KMS-11 (cell line): ENCODE measurements at regions not wholly inside any gene's neighbourhood (a gene's known extent, or its start where the extent isn't known, plus 50 kb on each side); places are given as distances from the start of the nearest gene placed in this dataset.

Source experiments
- H2AFZ ChIP-seq: fragments of 200-600 bp; sonication (generic); 2 replicates; pipeline ENCODE4 v1.6.1; 2016; ENCODE audit warnings: antibody characterized with exemption, mixed run types, low read depth
- H3K27ac ChIP-seq: fragments of 200-600 bp; sonication (generic); 2 replicates; pipeline ENCODE4 v1.6.1; 2016; ENCODE audit warnings: mild to moderate bottlenecking, mixed run types
- H3K27me3 ChIP-seq: fragments of 200-600 bp; sonication (generic); 2 replicates; pipeline ENCODE4 v1.6.1; 2017; ENCODE audit warnings: mild to moderate bottlenecking, low read depth, mixed run types, moderate library complexity; ENCODE audit not compliant: insufficient read depth
- H3K36me3 ChIP-seq: fragments of 200-600 bp; sonication (generic); 2 replicates; pipeline ENCODE4 v1.6.1; 2017; ENCODE audit warnings: mild to moderate bottlenecking, mixed run types; ENCODE audit not compliant: insufficient read depth
- H3K4me1 ChIP-seq: fragments of 200-600 bp; sonication (generic); 2 replicates; pipeline ENCODE4 v1.6.1; 2016; ENCODE audit warnings: mild to moderate bottlenecking, low read depth, mixed run types; ENCODE audit not compliant: poor library complexity, severe bottlenecking
- H3K4me2 ChIP-seq: fragments of 200-600 bp; sonication (generic); 2 replicates; pipeline ENCODE4 v1.7.0; 2016; ENCODE audit warnings: mild to moderate bottlenecking, mixed run types
- H3K4me3 ChIP-seq: fragments of 200-600 bp; sonication (generic); IDR thresholded peaks from 2 replicates; pipeline ENCODE4 v1.6.1; 2017; ENCODE audit warnings: low read depth, low read length, mixed read lengths; ENCODE audit not compliant: insufficient read depth
- H3K79me2 ChIP-seq: fragments of 200-600 bp; sonication (generic); 2 replicates; pipeline ENCODE4 v1.6.1; 2016; ENCODE audit warnings: low read depth, mixed run types; ENCODE audit not compliant: insufficient read depth
- H3K9ac ChIP-seq: fragments of 200-600 bp; sonication (generic); 2 replicates; pipeline ENCODE4 v1.6.1; 2016; ENCODE audit warnings: mild to moderate bottlenecking, mixed run types
- H4K20me1 ChIP-seq: fragments of 200-600 bp; sonication (generic); 2 replicates; pipeline ENCODE4 v1.6.1; 2016; ENCODE audit warnings: mild to moderate bottlenecking, mixed run types; ENCODE audit not compliant: insufficient read depth
- TF ChIP-seq, protein P1 (sequence below): fragments of 200-600 bp; sonication (generic); conservative IDR thresholded peaks from 2 replicates; pipeline ENCODE4 v1.6.1; 2017; ENCODE audit warnings: low read depth, mild to moderate bottlenecking, antibody characterized with exemption, low read length, moderate library complexity, mixed read lengths

DNA sequence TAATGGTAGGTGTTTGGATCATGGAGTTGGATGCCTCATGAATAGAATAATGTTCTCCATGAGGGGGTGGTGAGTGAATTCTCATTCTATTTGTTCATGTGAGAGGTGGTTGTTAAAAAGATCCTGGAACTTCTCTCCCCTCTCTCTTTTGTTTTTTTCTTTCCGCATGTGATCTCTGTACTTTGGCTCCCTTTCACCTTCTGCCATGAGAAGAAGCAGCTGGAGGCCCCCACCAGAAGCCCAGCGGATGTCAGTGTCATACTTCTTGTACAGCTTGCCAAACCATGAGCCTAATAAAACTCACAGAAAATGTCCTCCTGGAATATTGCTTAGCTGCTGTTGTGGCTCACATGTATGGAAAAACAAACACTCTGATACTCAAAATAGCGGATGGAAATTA, 1212.3 kb upstream of the NCAM2 start:
- no peak overlapping the region for H3K4me2 ChIP-seq
- H3K27ac ChIP-seq = no peak overlapping the region
- H3K4me1 ChIP-seq = no peaks in the 10 kb centered on the region
- H4K20me1 ChIP-seq = no peaks in the 10 kb centered on the region
- TF ChIP-seq, protein P1, sequence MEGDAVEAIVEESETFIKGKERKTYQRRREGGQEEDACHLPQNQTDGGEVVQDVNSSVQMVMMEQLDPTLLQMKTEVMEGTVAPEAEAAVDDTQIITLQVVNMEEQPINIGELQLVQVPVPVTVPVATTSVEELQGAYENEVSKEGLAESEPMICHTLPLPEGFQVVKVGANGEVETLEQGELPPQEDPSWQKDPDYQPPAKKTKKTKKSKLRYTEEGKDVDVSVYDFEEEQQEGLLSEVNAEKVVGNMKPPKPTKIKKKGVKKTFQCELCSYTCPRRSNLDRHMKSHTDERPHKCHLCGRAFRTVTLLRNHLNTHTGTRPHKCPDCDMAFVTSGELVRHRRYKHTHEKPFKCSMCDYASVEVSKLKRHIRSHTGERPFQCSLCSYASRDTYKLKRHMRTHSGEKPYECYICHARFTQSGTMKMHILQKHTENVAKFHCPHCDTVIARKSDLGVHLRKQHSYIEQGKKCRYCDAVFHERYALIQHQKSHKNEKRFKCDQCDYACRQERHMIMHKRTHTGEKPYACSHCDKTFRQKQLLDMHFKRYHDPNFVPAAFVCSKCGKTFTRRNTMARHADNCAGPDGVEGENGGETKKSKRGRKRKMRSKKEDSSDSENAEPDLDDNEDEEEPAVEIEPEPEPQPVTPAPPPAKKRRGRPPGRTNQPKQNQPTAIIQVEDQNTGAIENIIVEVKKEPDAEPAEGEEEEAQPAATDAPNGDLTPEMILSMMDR = no peak
- H3K27me3 ChIP-seq = no peaks in the 10 kb centered on the region
- H2AFZ ChIP-seq = no peak overlapping the region
- no peak overlapping the region for H3K4me3 ChIP-seq
- H3K79me2 ChIP-seq = no peaks in the 10 kb centered on the region
- no peak overlapping the region for H3K9ac ChIP-seq
- H3K36me3 ChIP-seq = no peaks in the 10 kb centered on the region

DNA sequence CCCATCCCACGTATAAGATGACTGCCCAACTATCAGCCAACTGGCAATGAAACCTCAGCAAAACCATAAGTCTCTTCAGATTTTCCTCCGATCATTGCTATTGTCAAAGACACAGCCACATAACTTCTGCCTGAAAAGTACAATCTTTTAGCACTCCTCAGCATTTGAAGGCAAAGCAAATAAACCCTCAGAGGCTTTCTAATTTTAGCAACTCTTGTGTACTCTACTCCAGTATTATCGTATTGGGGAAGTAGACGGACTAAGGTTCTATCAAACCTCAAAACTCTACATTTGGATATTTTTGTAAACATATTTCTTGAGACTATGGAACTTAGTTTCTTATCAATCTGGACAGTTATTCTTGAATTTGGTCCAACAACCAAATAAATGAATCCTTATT, 1206.2 kb upstream of the NCAM2 start:
- Histone ChIP-seq H3K4me3 (no peak overlapping the region), H3K4me1 (no peaks in the 10 kb centered on the region), H3K36me3 (no peaks in the 10 kb centered on the region), H3K27me3 (no peaks in the 10 kb centered on the region), H2AFZ (no peak overlapping the region), H3K27ac (no peak overlapping the region), H3K79me2 (no peaks in the 10 kb centered on the region), H4K20me1 (no peaks in the 10 kb centered on the region), H3K4me2 (no peak overlapping the region), H3K9ac (no peak overlapping the region)
- TF ChIP-seq, protein P1 = no peak

DNA sequence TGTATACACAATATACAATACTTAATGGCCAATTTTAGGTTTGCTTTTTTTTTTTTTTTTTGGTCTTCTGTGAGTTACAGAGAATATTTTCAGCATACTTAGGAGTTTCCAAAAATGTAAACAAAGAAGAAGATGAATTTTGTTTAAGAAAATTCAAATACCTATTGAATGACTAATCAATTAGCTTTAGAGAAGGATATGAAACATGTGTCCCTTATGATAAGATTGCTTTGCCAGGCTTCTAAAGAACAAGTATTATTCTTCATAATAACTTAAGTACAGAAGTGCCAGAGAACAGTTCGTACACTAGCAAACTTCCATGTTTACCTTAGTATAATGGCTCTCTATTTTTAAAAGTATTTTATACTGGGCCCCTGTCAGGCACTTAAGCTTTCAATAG, 1191.0 kb upstream of the NCAM2 start:
- no peak overlapping the region for H3K4me3 ChIP-seq
- no peak overlapping the region for H3K27ac ChIP-seq
- no peaks in the 10 kb centered on the region for H3K27me3 ChIP-seq
- no peak overlapping the region for H3K4me2 ChIP-seq
- H3K79me2 ChIP-seq = no peaks in the 10 kb centered on the region
- no peaks in the 10 kb centered on the region for H3K36me3 ChIP-seq
- TF ChIP-seq, protein P1 = no peak
- H4K20me1 ChIP-seq = peaks cover 3% of the 10 kb centered on the region; the same call in 1 of the 2 replicates
- no peaks in the 10 kb centered on the region for H3K4me1 ChIP-seq
- no peak overlapping the region for H3K9ac ChIP-seq
- H2AFZ ChIP-seq = no peak overlapping the region

DNA sequence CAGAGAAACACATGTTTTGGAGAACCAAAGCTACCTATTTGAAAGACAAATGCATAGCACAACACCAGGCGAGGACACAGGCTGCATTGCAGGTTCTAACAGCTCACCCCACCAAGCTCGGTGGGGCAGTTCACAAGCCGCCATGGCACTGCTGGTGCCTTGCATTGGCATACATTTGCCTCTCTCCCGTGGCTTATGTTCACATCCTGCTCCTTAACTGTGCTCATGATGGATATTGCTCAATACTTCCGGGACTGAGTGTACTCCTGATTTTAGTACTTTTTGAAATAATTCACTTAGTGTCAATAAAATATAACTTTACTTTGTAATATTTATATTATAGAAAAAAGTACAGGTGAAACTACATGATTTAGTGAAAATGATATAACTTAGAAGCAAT, 1187.4 kb upstream of the NCAM2 start:
- Histone ChIP-seq H3K36me3 (no peaks in the 10 kb centered on the region), H3K4me2 (no peak overlapping the region), H4K20me1 (peaks cover 3% of the 10 kb centered on the region; the same call in 1 of the 2 replicates), H3K4me3 (no peak overlapping the region), H3K79me2 (no peaks in the 10 kb centered on the region), H3K4me1 (no peaks in the 10 kb centered on the region), H2AFZ (no peak overlapping the region), H3K27ac (no peak overlapping the region), H3K27me3 (no peaks in the 10 kb centered on the region), H3K9ac (no peak overlapping the region)
- TF ChIP-seq, protein P1 = no peak

DNA sequence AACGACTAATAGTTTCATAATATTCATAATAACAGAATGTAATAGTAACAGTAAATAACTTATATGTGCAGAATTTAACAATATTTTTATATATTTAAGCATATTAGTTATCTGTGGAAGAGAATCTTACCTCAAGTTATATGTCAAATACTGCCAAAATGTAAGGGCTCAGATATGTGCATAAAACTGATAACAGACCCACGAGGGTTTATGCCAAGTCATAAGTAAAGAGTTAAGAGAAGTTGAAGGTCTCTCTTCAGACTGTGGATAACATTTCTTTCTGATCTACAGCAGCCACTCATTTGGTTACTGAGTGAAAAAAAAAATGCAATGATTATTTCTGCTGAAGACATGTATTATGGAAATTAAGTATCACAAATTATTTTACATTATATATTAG, 1167.8 kb upstream of the NCAM2 start:
- Histone ChIP-seq H3K4me2 (no peak overlapping the region), H3K27me3 (no peaks in the 10 kb centered on the region), H2AFZ (no peak overlapping the region), H3K4me1 (no peaks in the 10 kb centered on the region), H3K4me3 (no peak overlapping the region), H3K9ac (no peak overlapping the region), H4K20me1 (no peaks in the 10 kb centered on the region), H3K79me2 (no peaks in the 10 kb centered on the region), H3K27ac (no peak overlapping the region), H3K36me3 (no peaks in the 10 kb centered on the region)
- TF ChIP-seq, protein P1 = no peak
